Fibroblast of gingiva (primary cell): ENCODE measurements at regions not wholly inside any gene's neighbourhood (a gene's known extent, or its start where the extent isn't known, plus 50 kb on each side); places are given as distances from the start of the nearest gene placed in this dataset.

Source experiments
- DNase-seq: peaks from one replicate; pipeline ENCODE4 v3.0.0-alpha.2; 2011; ENCODE audit warnings: low read depth

- DNase-seq, result no peak
Measured at GRCh38 chr6:1087154-1087843, 224.6 kb upstream of the FOXQ1 start.

DNA sequence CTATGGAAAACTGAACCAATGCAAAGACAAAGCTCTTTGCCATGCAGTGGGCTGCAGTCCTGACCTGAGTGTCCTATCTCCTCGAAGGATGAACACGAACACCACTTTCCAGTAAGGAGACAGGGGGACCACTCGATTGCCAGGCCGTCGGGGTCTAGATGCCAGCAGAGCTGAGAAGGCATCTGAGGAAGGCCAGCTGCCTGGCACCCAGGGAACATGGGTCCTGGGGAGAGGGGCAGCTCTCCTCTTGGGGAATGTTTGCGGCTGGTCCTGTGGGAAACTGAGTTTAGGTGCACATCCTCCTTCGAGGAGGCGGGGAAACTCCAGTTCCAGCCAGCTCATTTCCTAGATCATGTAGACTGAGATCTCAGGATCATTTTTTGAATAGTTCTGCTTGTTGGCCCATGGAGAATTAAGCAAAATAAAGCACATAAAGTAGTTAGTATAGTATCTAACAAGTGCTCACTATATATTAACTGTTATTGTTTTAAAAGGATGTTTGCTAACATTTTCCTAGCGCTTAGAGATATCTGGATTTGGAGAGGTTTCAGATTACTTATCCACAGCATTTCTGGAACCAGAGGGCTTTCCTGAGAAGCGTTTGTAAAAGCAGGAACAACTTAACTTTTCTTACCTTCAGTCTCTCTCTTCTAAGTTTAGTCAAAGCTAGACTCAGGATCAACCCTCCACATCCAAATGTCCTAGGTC is 225.3 kb upstream of the FOXQ1 start:
- DNase-seq, result no peak

DNA sequence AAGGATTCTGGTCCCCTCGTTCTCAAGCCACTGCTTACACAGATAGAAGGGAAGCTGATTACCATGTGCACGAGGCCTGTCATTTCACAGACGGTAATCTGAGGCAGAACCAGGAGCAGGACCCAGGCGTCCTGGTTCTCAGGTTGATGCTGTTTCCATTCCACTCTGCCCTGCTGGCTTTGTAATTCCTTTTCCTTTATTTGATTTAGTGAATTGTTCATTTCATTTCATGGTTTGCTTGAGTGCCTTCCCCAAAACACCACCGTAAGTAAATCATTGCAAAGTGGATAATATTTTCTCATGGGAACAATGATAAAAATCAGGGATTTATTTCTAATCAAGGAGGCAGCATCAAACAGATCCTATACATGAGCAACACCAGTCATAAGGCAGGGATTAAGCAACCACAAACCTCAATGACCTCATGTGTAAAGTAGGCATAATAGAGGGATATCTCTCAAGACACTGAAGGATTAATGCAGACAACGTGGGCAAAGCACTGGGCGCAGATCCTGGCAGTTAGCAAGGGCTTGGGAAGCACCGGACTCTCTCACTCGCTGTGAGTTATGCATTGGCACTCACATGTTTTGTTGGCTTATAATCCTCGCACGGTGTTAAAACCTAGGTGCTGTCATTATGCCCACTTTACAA is 229.5 kb upstream of the FOXQ1 start:
- DNase-seq, result peak; percentile 89

GRCh38 chr6:1081551-1082284 is 230.2 kb upstream of the FOXQ1 start:
- peak; percentile 97 for DNase-seq

DNA sequence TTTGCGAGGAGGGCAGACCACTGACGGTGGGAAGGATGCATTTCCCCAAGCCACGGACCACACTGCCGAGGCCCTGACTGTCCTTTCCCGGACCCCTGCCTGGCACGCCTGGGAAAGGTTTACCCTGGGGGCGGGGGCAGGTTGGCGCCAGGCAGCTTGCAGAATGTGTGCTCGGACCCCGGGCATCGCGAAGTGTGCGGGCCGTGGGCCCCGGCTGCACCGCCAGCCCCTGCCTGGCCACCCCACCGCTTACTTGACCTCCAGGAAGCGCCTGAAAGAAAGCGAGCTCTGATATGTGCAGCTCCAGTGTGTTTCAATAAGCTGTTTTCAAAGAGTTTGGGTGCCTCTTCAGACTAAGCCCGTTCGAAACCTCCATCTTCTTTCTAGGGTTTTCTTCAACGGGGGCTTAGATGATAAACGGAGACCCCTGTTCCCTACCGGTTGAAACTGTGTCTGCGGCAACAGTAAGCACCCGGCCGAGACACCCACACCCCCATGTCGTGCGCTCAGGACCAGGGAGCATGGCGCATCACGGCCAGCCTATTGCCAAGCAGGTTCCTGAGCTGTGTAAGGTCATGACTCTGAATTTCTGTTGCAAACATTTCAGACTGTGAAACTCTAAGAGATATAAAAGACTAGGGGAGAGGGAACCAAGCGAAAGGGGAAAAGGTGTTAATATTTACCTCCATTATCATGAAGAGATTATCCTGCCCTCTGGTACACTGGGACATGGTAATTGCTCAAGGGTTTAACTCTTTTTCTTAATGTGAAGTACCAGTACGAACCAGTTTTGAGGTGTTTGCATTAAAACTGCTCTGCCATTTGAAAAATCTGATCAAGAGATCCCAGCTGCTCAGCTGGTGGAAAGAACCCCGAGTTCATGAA is 231.2 kb upstream of the FOXQ1 start:
- DNase-seq, result no peak

- no peak for DNase-seq
Measured at GRCh38 chr6:1079525-1079924, 232.4 kb upstream of the FOXQ1 start.

DNA sequence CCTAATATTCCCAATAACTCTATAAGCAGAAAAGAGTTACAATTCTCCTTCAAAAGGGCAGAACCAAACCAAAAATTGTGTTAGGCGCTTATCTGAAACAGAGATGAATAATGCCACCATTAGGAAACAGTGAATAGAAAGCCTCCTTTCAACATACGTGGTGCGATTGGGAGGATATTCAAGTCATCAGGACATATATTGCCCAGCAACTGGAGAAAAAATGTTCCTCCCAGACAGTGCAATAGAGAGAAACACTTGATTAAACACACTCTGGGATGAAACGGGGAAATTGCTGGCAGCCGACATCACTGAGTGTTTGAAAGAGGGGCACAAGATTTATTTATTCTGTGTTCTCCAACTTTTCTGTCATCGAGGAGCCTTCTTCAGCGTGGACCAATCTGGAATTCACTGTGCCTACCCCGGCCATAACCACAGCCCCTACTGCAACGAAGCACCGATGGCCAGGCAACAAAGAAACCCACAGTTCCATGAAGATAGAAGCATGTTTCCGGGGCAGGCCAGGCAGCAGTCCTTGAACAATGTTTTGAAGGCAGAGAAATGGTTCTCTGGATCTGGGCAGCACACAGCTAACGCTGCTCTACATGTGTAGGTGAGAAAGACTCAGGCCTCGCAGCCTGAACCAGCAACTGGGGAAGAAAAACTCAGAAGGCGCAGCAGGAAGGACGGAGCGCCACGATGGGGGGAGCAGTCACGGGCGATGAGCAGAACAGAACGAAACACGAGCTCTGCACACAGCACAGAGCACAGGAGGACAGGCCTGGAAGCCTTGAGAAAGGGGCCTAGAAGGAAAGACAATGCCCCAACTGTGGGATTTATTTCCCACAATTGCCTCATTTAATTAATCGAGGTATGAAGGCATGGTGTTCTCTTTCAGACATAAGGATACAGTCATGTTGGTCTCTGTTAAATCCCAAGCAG is 234.2 kb upstream of the FOXQ1 start:
- DNase-seq, result no peak

DNA sequence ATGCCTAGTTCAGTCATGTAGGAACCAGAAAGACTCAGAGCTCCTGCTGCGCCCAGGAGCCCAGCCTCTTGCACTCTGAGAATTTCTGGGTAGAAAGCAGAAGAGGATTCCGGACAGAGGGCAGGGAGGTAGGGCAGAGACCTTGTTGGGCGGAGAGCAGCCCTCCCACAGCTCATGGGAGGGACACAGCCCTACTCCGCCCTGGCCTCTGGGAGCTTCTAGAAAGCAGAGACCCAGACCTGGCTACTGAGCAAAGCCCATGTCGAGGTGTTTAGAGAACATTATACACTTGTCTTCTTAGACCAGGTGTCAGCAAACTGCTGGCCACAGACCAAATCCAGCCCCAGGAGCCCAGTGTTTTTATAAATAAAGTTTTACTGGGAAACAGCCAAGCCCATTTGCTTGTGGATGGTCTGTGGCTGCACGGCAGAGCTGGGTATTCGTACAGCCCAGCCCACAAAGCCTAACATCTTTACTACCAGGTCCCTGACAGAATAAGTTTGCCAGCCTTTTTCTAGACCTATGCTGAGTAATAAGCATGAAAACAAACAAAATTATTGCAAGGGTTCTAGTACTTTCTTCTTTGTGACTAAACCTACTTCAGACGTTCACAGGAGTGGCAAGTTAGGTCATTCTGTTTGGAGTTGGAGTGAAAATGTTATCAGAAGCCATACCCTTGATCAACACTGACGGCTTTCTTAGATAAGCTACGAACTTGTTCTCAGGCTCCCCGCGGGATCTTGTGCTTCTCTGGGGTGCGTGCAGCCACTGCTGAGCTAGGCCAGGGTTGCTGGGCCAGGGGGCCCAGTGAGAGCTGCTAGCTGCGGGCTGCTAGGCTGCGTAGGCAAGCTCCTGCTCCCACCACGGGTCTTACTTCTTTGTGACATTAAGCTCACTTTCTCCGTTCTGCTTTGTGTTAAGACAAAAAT is 235.1 kb upstream of the FOXQ1 start:
- no peak for DNase-seq

- DNase-seq, result no peak
Measured at GRCh38 chr6:1075880-1076279, 236.0 kb upstream of the FOXQ1 start.

GRCh38 chr6:1075444-1075843 is 236.5 kb upstream of the FOXQ1 start:
- DNase-seq, result no peak

DNA sequence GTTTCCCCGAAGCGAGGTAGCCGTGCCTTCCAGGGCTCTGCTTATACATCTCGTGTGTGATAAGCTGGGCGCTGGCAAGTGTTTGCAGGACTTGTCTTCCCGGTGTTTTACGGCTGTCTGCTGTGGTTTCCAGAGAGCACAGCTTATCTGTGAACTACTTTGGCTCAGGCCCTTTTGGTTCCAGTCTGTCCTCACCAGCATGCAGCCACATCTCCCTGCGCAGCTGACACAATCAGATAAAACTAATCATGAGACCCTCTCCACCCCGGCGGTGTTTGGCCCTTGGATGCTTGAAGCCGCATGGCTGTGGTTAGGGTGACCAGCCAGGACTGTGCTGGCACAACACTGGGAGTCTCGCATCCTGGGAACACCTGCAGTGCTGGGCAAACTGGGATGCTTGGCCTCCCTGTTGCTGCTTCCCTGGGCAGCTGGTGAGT is 241.8 kb upstream of the FOXQ1 start:
- DNase-seq, result no peak

GRCh38 chr6:1068905-1069304 is 243.0 kb upstream of the FOXQ1 start:
- DNase-seq, result no peak

DNA sequence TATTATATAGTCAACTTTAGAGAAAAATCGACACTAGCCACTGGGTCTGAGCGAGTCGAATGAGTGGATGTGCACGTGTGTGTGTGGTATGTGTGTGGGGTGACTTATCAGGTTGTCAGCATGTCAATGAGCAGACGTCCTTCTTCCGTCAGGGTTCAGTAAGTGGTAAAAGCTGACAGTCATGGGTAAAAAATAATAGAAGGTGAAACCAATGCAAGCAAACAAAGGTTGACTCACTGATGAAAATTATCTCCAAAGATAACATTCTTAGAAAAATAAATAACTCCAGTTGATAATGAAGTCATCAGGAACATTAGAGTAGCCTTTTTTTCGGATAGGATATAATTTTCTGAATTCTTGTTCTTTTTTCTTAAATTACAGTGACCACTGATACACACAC is 243.8 kb upstream of the FOXQ1 start:
- no peak for DNase-seq

- DNase-seq, result peak; percentile 55
Measured at GRCh38 chr6:1067346-1067745, 244.6 kb upstream of the FOXQ1 start.

DNA sequence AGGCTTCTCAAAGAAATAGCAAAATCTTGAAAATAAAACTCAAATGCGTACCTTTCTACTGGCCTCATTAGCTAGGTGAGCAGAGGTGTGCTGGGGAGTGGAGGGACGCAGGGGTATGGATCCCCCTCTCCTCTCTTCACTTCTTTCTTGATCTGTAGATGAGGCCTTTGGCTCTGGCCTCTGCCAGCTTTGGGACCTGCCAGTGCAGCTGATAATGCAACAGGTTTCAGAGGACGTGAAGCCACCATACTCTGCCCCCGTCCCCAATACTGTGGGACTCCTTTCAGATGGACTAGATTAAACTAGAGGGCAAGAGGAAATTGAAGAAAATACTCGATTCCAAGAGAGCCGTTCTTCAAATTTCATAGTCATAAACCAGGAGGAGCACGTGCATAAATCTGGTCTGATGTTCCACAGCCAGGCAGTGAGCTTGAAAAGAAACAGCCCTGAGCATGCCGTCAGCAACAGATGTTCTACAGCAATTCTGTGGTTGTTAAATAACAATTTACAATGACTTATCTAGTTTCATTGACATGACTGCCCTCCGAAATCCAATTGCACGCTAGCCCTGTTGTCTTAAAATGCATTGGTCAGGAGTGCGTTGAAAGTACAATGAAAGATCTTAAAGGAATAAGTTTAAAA is 245.3 kb upstream of the FOXQ1 start:
- DNase-seq, result no peak

DNA sequence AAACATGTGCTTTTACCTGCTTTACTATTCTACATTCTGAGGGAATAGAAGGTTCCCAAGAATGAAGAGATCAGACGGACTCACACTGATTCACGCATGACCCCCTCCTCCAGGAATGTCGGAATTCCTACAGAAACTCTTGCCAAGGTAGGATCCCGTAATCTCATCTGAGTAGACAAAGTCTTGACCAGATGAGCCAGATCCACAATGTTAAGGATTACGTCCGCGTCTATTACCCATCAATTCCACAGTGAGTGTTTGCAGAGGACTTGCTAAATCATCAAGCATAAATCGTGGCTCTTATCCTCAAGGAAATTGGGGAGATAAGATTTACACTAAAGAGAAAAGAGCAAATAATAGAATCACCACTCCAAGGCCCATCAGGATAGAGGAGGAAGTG is 245.9 kb upstream of the FOXQ1 start:
- no peak for DNase-seq

DNA sequence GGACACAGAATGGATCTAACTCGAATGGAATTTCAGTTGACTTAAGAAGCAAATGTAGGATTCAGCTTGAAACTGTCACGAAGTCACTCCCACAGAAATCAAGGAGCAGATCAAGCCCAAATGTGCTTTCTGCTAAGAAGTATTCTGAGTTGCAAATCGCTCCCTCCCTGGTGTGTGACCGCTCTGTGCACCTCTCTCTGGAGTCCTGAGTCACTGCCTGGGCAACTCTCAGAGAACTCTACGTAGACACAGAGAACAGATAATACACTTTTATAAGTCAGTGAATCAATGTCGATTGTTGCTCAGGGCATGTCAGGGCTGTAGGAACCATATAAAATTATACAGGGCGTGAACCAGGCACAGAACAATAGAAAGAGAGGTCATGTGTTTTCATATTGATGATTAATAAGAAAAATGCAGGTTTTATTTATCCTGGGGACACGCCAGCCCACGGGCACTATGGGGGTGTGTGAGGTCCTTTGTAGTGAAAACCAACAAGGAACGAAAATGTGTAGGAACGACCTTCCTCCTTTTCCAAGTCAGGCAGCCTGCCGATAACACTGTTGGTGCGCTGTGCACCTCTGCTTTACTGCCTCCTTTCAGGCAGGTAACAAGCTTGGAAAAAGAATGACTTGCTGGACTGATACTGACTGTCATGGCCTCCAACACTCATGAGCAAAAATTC is 248.1 kb upstream of the FOXQ1 start:
- DNase-seq, result peak; percentile 38
